DMS114 treated with DMSO at 0.1 percent for 48 hours (cell line): ENCODE measurements at regions not wholly inside any gene's neighbourhood (a gene's known extent, or its start where the extent isn't known, plus 50 kb on each side); places are given as distances from the start of the nearest gene placed in this dataset.

ENCODE experiments used
- DNase-seq: peaks from one replicate; lab custom pipeline; 2025; ENCODE audit not compliant: unreplicated experiment; lab: John Stamatoyannopoulos, UW

DNA sequence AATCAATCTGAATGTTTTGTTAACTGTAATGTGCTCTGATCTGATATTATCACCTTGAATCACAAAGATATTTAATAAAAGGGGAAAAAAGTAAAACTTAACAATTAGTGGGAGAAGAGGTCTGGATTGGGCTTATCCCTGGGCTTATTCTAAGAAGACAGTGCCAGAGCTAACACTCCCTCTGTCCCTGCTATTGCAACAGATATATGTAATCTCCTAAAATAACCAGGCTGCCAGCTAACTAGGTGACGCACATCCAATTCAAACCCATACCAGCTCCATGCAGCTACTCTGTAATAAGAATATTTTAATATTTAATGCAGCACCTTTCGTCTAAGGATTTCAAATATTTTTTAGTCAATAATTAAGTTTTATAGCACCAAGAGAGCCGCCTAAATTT lies 330.1 kb upstream of the MARCKS start:
- no peak for DNase-seq

DNA sequence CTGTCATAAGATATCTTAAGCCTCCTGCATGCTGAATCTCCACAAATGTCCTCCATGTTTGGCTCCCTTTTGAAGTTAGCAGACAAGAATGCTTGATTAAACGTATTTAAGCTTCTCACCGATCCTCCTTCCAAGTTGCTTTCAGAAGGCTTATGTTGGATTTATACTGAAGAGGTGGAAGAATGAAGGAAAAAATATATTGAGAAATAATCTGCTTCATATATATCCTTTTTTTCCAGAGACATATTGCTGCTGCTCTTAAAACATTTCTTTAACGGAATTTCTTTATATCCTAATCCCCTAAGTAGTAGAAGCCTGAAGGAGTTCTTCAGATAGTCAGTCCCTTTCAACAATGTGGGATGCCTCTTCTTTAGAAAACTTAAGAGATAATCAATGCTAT lies 329.0 kb upstream of the MARCKS start:
- no peak for DNase-seq

DNA sequence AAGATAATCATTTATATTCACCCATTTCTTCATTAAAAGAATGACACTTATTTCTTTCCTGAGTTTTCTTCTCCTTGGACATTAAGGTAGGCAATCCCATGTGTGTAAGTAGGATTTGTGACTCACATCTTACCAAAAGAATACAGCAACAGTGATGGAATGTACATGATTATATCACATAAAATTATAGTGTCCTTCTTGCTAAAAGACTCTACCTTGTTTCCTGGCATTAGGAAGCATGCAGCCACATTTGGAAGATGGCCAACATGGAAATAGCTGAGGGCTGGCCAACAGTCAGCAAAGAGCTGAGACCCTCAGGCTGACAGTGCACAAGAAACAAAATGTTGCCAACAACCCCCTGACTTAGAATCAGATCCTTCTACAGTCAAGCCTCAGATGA lies 327.9 kb upstream of the MARCKS start:
- DNase-seq = no peak

DNA sequence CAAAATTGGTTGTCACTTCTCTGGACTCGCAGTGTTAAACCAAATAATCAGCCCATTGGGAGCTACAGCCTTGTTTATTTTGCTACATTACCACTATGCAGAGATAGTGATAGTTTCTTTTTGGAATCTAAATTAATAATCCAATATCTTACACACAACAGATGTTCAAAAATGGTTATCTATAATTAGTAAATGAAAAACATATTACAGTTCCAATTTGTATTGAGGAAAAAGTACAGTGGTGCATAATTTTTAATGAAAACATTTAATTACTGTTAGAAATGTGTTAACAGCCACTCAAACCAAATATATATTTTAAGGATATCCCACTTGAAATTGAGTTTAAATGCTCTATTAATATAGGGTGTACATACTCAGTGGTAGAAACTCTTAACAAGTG lies 327.3 kb upstream of the MARCKS start:
- no peak for DNase-seq

DNA sequence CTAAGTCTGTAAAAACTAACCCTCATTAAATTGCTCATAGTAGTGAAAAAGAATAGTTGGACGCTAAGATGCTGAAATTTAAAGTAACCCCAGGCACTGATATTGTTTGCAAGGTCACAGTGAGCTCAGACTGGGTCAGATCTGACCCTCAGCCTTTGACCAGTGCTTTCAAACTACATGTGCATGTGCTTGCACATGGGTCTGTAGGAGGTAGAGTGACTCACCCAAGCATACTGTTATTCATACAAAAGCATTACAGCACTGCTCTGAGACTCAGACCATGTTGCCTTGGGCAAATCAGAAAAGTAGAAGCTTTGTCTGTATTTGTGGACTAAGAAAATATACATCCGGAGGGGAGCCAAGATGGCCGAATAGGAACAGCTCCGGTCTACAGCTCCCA lies 326.4 kb upstream of the MARCKS start:
- no peak for DNase-seq

DNA sequence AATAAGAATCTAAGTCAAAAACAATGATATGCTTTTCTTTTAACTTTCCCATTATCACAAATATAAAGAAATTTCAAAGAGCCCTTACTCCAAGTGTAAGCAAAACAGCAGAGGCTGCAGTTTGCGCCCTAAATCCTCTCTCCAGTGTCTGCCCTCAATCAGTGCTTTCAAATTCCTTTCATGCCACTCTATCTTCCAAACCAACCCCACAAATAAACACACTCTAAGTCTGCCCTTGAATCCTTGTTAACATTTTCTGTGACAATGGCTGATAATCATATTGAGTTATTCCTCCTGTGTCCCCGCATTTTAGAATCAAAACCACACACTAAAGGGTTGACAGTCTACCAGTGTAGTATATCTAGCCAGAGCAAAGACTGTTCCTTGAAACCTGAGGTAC lies 317.9 kb upstream of the MARCKS start:
- DNase-seq = no peak

DNA sequence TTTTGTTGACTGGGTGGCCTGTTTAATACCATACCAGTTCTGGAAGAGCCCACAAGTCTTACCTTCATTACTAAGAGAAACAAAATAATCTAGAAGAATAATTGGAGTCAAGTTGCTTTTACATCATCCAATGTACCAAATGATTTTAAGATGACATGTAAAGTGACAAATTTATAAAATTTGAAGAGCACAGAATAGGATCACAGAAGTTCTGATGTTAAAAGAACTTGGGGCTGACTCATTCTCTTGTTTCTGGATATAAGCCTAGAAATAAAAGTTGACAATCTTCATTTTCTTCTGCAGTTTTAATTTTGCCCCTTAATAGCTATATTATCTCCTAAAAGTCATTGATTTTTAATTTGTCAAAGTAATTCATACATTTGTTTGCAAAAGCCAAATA lies 317.5 kb upstream of the MARCKS start:
- DNase-seq = no peak

DNA sequence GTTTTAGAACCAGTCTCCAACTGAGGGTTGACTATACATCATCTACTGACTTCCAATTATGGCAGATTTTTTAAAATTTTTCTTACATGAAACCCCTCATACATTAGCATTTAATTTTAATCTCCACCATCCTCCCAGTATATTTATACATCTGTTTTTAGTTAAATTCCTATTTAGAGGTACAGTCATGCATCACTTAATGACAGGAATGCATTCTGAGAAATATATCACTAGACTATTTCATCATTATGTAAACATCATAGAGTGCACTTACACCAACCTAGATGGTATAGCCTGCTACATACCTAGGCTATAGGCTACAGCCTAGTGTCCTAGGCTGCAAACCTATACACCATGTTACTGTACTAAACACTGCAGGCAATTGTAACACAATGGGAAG lies 316.7 kb upstream of the MARCKS start:
- no peak for DNase-seq

DNA sequence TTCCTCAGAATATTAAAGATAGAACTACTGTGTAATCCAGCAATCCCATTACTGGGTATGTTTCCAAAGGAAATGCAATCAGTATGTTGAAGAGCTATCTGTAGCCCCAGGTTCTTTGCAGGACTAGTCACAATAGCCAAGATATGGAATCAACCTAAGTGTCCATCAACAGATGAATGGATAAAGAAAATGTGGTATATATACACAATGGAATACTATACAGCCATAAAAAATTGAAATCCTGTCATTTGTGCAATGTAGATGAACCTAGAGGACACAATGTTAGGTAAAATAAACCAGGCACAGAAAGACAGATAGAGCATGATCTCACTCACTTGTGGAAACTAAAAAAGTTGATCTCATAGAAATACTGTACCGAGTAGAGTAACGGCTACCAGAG lies 306.0 kb upstream of the MARCKS start:
- no peak for DNase-seq

DNA sequence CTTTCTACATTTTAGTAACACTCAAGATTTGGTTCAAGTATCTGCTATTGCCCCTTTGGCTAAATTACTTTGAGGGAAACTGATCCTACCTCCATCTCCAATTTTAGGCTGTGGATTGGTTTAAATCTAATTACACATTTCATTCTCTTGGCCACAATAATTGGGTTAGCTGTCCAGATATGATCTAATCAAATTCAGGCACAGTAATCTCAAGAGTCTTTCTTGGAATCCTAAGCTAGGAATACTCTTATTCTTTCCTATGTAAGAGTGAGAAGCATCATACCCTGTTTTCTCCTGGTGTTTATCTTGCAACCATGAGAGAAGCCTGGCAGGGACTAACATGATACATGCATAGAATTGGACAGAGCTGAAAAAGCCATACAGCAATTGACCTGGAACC lies 300.4 kb upstream of the MARCKS start:
- no peak for DNase-seq

DNA sequence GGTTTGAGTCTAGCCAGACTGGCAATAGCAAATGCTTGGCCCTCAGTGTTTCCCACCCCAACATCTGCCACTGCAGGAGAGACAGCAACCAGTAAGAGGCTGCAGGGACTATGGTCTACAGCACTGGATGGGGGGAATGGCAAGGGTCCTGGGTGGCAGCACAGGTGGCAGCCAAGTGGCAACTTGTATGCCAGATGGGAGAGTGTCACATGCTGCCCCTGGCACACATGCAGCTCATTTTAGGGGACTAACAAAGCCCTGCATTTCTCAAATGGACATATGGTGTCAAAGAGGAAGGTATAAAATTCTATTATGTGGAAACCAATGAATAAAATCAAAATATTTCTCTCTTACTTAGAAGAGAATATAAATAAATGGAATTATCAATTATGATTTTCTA lies 298.7 kb upstream of the MARCKS start:
- no peak for DNase-seq

DNA sequence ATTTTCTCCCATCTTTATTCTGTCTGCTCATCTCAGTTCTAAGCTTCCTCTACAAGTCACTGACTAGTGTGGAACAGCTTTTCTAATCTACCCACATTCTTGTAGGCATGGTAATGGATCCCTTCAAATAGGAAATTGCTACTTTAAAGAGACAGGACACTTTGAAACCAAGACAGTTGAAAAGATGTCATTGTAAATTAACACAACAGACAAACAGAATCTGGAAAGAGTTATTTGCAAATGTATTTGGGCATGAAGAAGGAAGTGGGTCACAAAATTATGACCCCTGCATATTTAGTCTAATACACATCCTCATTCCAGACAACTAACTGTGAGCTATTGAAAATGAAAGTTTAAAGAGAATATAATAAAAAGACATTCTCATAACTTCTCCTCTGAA lies 298.2 kb upstream of the MARCKS start:
- no peak for DNase-seq

DNA sequence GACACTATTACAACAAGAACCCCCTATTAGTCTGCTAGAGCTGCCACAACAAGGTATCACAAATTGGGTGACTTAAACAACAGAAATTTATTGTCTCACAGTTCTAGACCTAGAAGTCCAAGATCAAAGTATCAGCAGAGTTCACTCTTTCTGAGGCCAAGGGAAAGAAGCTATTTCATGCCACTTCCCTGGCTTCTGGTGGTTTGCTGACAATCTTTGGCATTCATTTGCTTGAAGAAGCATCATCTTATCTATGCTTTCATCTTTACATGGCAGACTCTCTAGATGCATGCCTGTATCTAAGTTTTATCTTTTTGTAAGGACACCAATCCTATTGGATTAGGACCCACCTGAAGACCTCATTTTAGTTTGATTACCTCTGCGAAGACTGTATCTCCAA lies 296.8 kb upstream of the MARCKS start:
- DNase-seq = no peak

DNA sequence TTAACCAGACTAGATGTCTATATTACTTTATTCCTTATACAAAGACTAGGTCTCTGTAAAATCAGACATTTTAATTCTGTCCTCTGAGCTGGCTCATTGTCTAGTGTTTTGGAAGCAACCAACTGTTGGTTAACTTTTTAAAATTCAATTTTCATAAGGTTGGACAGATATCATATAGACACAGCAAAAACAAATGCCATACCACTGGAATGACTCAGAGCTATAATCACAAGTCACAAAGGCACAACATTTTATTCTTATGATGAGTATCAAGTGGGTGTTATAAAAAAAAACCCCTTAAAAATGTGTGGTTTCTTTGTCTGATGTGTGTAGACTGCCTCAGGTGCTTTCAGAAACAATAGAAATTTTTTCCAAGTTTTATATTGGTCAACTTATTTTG lies 296.2 kb upstream of the MARCKS start:
- no peak for DNase-seq

DNA sequence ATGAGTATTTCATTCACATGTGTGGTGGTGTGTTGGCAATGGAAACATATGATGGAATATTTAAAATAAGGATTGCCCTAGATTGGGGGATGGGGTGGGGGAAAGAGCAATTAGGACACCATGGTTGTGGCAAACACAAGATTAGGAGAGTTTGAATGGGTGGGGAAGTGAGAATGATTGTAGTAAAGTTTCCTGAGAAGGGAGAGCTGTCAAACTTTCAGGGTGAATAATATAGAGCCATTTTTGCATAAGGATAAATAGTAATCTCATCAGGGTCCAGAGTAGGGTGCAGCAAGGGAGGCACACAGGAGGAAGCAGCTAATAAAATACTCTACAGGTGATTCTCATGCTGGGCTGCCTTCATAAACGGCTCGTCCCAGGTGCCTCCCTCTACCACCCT lies 294.9 kb upstream of the MARCKS start:
- DNase-seq = no peak

DNA sequence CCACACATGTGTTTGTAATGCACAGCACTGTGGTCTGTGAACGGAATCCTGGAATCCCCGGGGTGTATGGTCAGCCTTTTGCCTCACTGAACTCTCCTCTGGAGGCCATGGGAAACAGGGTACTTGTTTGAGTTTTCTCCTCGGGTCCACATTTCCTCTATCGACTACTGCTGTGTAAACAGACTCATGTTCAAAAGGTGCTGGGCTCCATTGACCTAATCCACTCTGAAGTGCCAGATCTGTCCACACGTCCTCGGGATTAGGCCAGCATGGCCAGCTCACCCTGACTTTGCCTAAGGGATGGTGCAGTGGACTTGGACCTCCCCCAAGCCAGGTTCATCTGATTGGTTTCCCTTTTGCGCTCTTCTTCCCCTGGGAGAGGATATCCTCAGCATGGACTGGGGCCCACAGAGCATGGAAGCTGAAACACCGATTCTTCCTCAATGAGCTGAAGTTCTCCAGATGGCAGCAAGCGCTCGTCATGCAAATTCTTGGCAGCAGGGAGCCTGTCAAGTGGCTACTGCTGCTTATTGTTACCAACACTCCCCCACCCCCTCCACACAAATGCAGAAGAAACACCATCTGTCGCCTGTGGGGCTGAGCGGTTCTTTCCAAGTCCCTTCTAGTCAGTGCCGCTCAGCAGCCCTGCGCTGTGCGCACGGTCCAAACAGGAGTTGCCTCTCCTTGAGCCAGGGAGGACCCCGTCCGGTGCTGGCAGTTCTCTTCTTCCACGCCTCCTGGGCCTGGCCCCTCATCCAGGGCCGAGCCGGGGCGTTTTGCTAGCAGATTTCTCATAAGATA lies 292.6 kb upstream of the MARCKS start:
- no peak for DNase-seq

DNA sequence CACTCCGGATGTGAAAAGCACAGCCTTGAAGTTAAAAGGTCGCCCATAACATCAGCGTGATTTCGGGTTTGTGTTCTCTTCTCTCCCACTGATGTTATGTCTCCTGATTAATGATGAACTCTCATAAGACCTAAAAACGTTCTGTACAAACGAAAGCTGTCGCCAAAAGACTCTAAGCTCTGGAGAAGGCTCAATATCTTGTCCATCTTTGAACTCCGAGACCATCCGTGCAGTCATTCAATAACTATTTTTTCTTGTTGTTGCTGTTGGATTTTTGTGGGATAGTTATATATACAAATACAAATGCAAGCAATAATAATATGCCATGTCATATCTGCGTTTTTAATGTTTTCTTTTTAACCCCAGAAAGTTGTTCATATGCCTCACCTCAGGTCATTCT lies 291.8 kb upstream of the MARCKS start:
- DNase-seq = no peak

DNA sequence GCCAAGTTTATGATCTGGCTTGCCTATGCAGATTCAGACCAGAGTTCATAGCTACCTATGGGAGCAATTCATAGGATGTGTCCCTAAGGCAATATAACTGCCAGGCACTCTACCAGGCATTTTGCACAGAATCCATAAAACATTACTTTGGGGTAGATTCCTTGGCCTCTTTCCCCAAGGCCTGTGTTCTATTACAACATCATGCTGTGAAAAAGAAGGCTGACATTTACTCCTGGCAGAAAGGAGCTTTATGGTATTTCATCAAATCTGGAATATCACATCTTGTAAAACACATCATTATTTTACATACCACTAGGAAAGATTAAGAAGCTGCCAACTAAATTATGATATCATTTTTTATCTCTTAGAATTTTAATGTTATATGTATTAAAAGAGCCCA lies 287.0 kb upstream of the MARCKS start:
- DNase-seq = no peak

DNA sequence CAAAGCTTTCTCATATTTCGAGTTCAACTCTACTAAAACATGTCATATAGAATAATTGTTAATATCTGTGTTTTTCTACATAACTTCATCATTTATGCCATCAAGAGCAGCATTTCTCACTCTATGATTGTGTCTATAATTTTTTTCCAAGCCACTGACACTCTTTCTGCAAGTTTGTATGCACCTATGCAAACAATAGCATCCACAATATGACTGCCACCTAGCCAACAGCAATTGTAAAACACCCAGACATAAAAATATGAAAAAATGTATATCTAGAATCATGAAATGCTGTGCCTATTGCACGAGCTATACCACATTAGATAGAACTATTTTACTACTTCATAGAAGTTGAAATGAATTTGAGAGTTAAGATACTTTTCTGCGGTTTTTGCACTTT lies 286.5 kb upstream of the MARCKS start:
- no peak for DNase-seq

DNA sequence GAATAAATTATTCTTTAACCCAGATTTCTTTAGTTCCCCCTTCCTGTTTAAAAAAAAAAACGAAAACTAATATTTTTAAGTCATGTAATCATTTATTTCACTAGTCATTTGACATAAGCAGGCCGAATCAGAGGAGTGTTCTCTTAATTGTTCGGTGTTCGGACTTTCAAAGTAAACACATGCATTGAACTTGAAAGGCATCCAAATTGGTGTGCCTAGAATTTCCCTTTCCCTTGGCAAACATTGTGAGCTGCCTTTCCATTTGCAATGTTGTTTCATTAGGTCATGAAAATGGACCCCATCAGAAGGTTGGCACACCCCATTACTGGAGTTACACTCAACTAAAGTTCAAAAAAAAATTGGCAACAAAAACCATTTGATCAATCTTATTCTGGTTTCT lies 283.0 kb upstream of the MARCKS start:
- DNase-seq = no peak

DNA sequence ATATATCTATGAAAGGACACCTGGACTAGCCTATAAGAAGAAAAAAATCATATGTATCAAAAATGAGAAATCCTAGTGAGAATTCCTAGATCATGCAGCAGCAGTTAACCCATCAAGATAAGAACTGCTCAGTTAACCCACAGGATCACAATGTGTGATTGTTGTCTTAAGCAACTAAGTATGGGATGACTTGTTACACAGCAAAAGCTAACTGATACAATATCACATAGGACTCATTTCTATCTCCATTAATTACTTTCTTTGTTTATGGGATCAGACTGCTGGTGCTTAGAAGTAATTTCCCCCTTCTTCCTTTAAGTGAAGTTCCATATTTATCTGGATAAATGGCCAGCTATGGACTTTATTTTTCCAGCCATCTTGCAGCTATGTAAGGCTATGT lies 280.8 kb upstream of the MARCKS start:
- DNase-seq = no peak

DNA sequence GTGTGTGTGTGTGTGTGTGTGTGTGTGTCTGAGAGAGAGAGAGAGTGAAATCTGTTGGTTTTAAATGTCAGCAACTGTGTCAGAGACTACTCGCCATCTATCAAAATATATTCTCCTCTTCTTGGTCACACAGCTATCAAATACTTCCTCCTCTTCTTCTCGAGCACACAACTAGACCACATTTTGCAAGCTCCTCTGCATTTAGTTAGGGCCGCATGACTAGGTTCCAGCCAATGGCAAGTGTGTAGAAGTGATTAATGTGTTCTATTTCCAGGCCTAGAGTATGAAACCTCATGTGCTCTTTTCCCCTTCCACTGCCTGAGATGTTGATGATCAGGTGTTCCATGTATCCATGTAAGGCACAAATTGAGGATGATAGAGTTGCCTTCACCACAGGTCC lies 278.5 kb upstream of the MARCKS start:
- DNase-seq = no peak

DNA sequence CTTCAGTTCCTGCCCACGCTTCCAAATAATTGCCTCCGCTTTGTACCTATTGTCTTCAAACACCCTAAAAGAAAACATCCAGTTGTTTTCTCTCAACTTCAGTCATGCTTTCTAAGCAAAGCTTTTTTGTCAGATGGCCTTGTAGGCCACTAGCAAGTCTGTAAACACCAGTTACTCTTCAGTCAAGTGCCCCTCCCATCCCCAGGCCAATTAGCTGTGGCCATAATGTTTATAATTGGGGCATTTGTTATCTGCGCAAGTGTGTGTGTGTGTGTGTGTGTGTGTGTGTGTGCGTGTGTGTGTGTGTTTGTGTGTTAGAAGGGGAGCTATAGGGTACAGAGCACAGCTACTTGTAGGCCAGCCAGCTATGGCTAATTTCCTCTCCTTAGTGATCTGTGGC lies 272.4 kb upstream of the MARCKS start:
- DNase-seq = no peak

DNA sequence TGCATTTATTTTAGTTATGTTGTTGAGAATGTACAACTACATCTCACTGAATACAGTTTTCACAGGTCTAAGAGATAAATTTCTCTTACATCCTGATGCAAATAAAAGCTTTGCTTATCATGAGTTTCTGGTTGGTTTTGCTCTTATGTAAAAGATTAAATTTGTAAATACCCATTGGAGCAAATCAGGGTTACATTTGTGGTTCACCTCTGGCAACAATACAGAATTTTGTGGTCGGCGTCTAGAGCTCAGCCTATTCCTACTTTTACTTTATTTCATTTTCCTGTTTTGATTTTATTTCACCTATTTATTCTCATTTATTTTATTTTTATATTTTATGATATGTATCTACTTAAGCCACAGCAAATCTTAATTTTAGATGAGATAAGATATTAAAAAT lies 271.9 kb upstream of the MARCKS start:
- no peak for DNase-seq
